IMR-90 (cell line): ENCODE measurements at regions not wholly inside any gene's neighbourhood (a gene's known extent, or its start where the extent isn't known, plus 50 kb on each side); places are given as distances from the start of the nearest gene placed in this dataset.

Experiments
- ATAC-seq: fragments of 200-7000 bp; cut with Tn5 transposase; 2 replicates; pipeline ENCODE4 v1.9.1; 2020; ENCODE audit warnings: low read depth, mild to moderate bottlenecking, moderate library complexity
- BruUV-seq: library from RNA; stranded (reverse); fragments of 400-500 nt; replicated peaks from 2 replicates; lab custom pipeline; 2021; lab: Mats Ljungman, UMichigan
- CTCF ChIA-PET: fragments of 300-600 bp; formaldehyde crosslinking; extraction: SDS; loops from one replicate; lab custom pipeline; 2021; ENCODE audit warnings: antibody characterized with exemption; lab: Yijun Ruan, JAX
- POLR2A ChIA-PET: fragments of 300-600 bp; sonication (Branson Sonifier 250); formaldehyde crosslinking; loops from one replicate; lab custom pipeline; 2022; ENCODE audit warnings: antibody characterized with exemption; ENCODE audit not compliant: unreplicated experiment; lab: Charles Lee
- DNase-seq: peaks from one replicate; pipeline ENCODE4 v3.0.0; 2013
- H2AFZ ChIP-seq: replicated peaks from 2 replicates; pipeline ENCODE3; 2013; ENCODE audit warnings: low read length, mild to moderate bottlenecking; ENCODE audit not compliant: poor library complexity
- H2AK5ac ChIP-seq: 2 replicates; pipeline ENCODE4 v1.6.1; 2013; ENCODE audit warnings: low read depth, low read length, inconsistent platforms
- H2AK9ac ChIP-seq: replicated peaks from 2 replicates; pipeline ENCODE3; 2013; ENCODE audit warnings: mild to moderate bottlenecking, low read depth, low read length, moderate library complexity; ENCODE audit not compliant: poor library complexity
- H2BK120ac ChIP-seq: 2 replicates; pipeline ENCODE4 v1.6.1; 2013; ENCODE audit warnings: low read depth, low read length, inconsistent platforms
- H2BK15ac ChIP-seq: 3 replicates; pipeline ENCODE4 v1.6.1; 2013; ENCODE audit warnings: low read depth, low read length, inconsistent platforms
- H2BK20ac ChIP-seq: 2 replicates; pipeline ENCODE4 v1.6.1; 2013; ENCODE audit warnings: low read depth, mild to moderate bottlenecking, inconsistent platforms, low read length, moderate library complexity
- H2BK5ac ChIP-seq: 2 replicates; pipeline ENCODE4 v1.6.1; 2013; ENCODE audit warnings: mild to moderate bottlenecking, low read depth, low read length, inconsistent platforms; ENCODE audit not compliant: poor library complexity, severe bottlenecking
- H3K14ac ChIP-seq: replicated peaks from 2 replicates; pipeline ENCODE4 v1.6.1; 2013; ENCODE audit warnings: low read depth, low read length, inconsistent platforms
- H3K18ac ChIP-seq: 2 replicates; pipeline ENCODE4 v1.6.1; 2013; ENCODE audit warnings: low read depth, low read length, control low read depth
- H3K23ac ChIP-seq: 2 replicates; pipeline ENCODE4 v1.6.1; 2013; ENCODE audit warnings: low read depth, low read length, inconsistent platforms
- H3K27ac ChIP-seq: 2 replicates; pipeline ENCODE4 v1.5.1; 2013; ENCODE audit warnings: mild to moderate bottlenecking, control low read depth, low read length; ENCODE audit not compliant: insufficient read depth
- H3K27me3 ChIP-seq: 2 replicates; pipeline ENCODE4 v1.6.1; 2013; ENCODE audit warnings: low read length; ENCODE audit not compliant: control insufficient read depth, insufficient read depth
- H3K36me3 ChIP-seq: 2 replicates; pipeline ENCODE4 v1.6.1; 2013; ENCODE audit warnings: low read length, mixed read lengths; ENCODE audit not compliant: control insufficient read depth, insufficient read depth
- H3K4ac ChIP-seq: 2 replicates; pipeline ENCODE4 v1.6.1; 2013; ENCODE audit warnings: low read depth, low read length, inconsistent platforms
- H3K4me1 ChIP-seq: 2 replicates; pipeline ENCODE4 v1.6.1; 2013; ENCODE audit warnings: low read length, mixed read lengths; ENCODE audit not compliant: control insufficient read depth, insufficient read depth
- H3K4me2 ChIP-seq: 2 replicates; pipeline ENCODE4 v1.6.1; 2013; ENCODE audit warnings: low read depth, mild to moderate bottlenecking, control low read depth, low read length, moderate library complexity
- H3K4me3 ChIP-seq: 2 replicates; pipeline ENCODE4 v1.5.1; 2013; ENCODE audit warnings: low read depth, mild to moderate bottlenecking, control low read depth, low read length, moderate library complexity; ENCODE audit not compliant: insufficient read depth
- H3K56ac ChIP-seq: 2 replicates; pipeline ENCODE4 v1.6.1; 2013; ENCODE audit warnings: low read length, inconsistent platforms; ENCODE audit not compliant: insufficient read depth; ENCODE audit errors: extremely low read depth
- H3K79me1 ChIP-seq, 2 experiments: 2 replicates each; pipeline ENCODE4 v1.6.1; 2013; ENCODE audit warnings: low read length in 2 of 2, inconsistent platforms in 1 of 2, low read depth in 1 of 2
- H3K9ac ChIP-seq: 2 replicates; pipeline ENCODE4 v1.6.1; 2013; ENCODE audit warnings: low read depth, low read length, control low read depth
- H3K9me1 ChIP-seq: 2 replicates; pipeline ENCODE4 v1.6.1; 2013; ENCODE audit warnings: low read length, inconsistent platforms; ENCODE audit not compliant: insufficient read depth
- H3K9me3 ChIP-seq: 2 replicates; pipeline ENCODE4 v1.6.1; 2013; ENCODE audit warnings: low read length; ENCODE audit not compliant: control insufficient read depth, insufficient read depth
- H4K20me1 ChIP-seq: 2 replicates; pipeline ENCODE4 v1.6.1; 2013; ENCODE audit warnings: low read length, inconsistent platforms; ENCODE audit not compliant: insufficient read depth
- H4K5ac ChIP-seq: 2 replicates; pipeline ENCODE4 v1.6.1; 2013; ENCODE audit warnings: mild to moderate bottlenecking, low read depth, low read length, control low read depth
- H4K8ac ChIP-seq, 2 experiments: 2 replicates each; pipeline ENCODE4 v1.6.1; 2013; ENCODE audit warnings: low read depth in 2 of 2, low read length in 2 of 2, control low read depth in 1 of 2, inconsistent platforms in 1 of 2
- H4K91ac ChIP-seq: 2 replicates; pipeline ENCODE4 v1.6.1; 2013; ENCODE audit warnings: low read depth, low read length, inconsistent platforms; ENCODE audit not compliant: insufficient read depth
- BHLHE40 ChIP-seq: fragments of 150-350 bp; IDR thresholded peaks from 2 replicates; pipeline ENCODE4 v1.6.1; 2016; ENCODE audit warnings: mild to moderate bottlenecking, low read depth, low read length
- CEBPB ChIP-seq: IDR thresholded peaks from 2 replicates; pipeline ENCODE4 v1.6.1; 2012; ENCODE audit warnings: low read depth, low read length, improper control_type of control experiment
- CHD1 ChIP-seq: IDR thresholded peaks from 2 replicates; pipeline ENCODE4 v1.6.1; 2012; ENCODE audit warnings: low read depth, low read length, improper control_type of control experiment
- FOS ChIP-seq: fragments of 150-350 bp; IDR thresholded peaks from 2 replicates; pipeline ENCODE4 v1.6.1; 2016; ENCODE audit warnings: low read depth, low read length
- MAFK ChIP-seq: IDR thresholded peaks from 2 replicates; pipeline ENCODE4 v1.6.1; 2012; ENCODE audit warnings: low read depth, low read length, improper control_type of control experiment
- MAZ ChIP-seq: IDR thresholded peaks from 2 replicates; pipeline ENCODE4 v1.6.1; 2012; ENCODE audit warnings: low read depth, mild to moderate bottlenecking, low read length, improper control_type of control experiment, moderate library complexity, borderline replicate concordance
- MXI1 ChIP-seq: IDR thresholded peaks from 2 replicates; pipeline ENCODE4 v1.6.1; 2012; ENCODE audit warnings: low read depth, mild to moderate bottlenecking, low read length, moderate library complexity, borderline replicate concordance
- NFE2L2 ChIP-seq: fragments of 150-350 bp; IDR thresholded peaks from 2 replicates; pipeline ENCODE4 v1.6.1; 2016; ENCODE audit warnings: low read depth, mild to moderate bottlenecking, low read length
- POLR2A ChIP-seq: IDR thresholded peaks from 2 replicates; pipeline ENCODE4 v1.6.1; 2012; ENCODE audit warnings: mild to moderate bottlenecking, low read depth, low read length
- RAD21 ChIP-seq: IDR thresholded peaks from 2 replicates; pipeline ENCODE4 v1.6.1; 2012; ENCODE audit warnings: low read length, improper control_type of control experiment
- RCOR1 ChIP-seq: IDR thresholded peaks from 2 replicates; pipeline ENCODE4 v1.6.1; 2012; ENCODE audit warnings: mild to moderate bottlenecking, low read length, improper control_type of control experiment; ENCODE audit not compliant: insufficient replicate concordance
- RFX5 ChIP-seq: IDR thresholded peaks from 2 replicates; pipeline ENCODE4 v1.8.0; 2012; ENCODE audit warnings: low read depth, mild to moderate bottlenecking, low read length, moderate library complexity
- SMC3 ChIP-seq: fragments of 150-350 bp; IDR thresholded peaks from 2 replicates; pipeline ENCODE4 v1.6.1; 2016; ENCODE audit warnings: low read depth, mild to moderate bottlenecking, antibody characterized with exemption, low read length, moderate library complexity
- WGBS, 2 experiments: methylation state at CpG; one replicate each; pipeline versions ENCODE4 v1.1.5 to v1.1.7; 2013; ENCODE audit warnings: missing lambda C conversion rate in 2 of 2; ENCODE audit not compliant: insufficient read length in 1 of 2; ENCODE audit errors: extremely low coverage in 2 of 2; 5-methylcytosine and 5-hydroxymethylcytosine counted together
- dilution Hi-C: fragments of 300-500 bp; cut with HindIII; formaldehyde crosslinking; loops from one replicate; pipeline ENCODE4 v1.14.3; 2018; ENCODE audit warnings: low sequenced_read_pairs; ENCODE audit not compliant: unreplicated experiment
- in situ Hi-C: fragments of 300-500 bp; cut with MboI; formaldehyde crosslinking; loops from 3 replicates; pipeline ENCODE4 v1.14.3; 2019; ENCODE audit warnings: low sequenced_read_pairs, inconsistent platforms, mixed read lengths
- intact Hi-C: fragments of 100-400 bp; cut with micrococcal nuclease; formaldehyde crosslinking; loops from 2 replicates; pipeline ENCODE4 v1.10.0; 2022
- TF ChIP-seq, protein P1 (sequence below): conservative IDR thresholded peaks from 2 replicates; pipeline ENCODE4 v1.5.1; 2012; ENCODE audit warnings: mild to moderate bottlenecking, low read depth, low read length, improper control_type of control experiment
- TF ChIP-seq, protein P2 (sequence below): fragments of 150-350 bp; IDR thresholded peaks from 2 replicates; pipeline ENCODE4 v1.6.1; 2017; ENCODE audit warnings: mild to moderate bottlenecking, antibody characterized with exemption, low read length, low read depth
- TF ChIP-seq, protein P3 (sequence below): fragments of 150-350 bp; IDR thresholded peaks from 2 replicates; pipeline ENCODE4 v1.6.1; 2016; ENCODE audit warnings: low read depth, mild to moderate bottlenecking, low read length, moderate library complexity, borderline replicate concordance

DNA sequence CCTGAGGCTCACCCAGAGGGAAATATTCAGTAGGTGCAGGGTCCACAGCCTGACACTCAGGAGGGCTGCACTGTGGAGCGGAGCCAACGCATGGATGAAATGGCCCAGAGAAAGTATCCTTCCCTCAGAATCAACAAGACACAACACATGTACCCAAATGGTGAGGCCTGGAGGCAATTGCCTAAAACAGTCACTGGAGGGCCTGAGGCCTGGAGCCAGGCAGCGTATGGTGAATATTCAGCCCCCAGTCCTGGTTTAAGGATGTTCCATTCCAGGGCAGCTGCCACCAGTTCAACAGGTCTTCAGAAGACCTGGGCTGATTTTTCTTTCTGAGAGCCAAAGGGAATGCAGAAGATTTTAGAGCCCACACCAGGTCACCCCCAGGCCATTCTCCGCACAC is 264.8 kb downstream of the INSC start:
- no peak overlapping the region for H3K56ac ChIP-seq
- in situ Hi-C loops (no loop called here), intact Hi-C loops (no loop called here), dilution Hi-C loops (no loop called here)
- H4K20me1 ChIP-seq = no peaks in the 10 kb centered on the region
- H2AFZ ChIP-seq = no peak overlapping the region
- no peaks in the 10 kb centered on the region for H3K27me3 ChIP-seq
- TF ChIP-seq MAZ (no peak), CEBPB (no peak), RAD21 (no peak), CHD1 (no peak), MAFK (no peak), RCOR1 (no peak), NFE2L2 (no peak), RFX5 (no peak), FOS (no peak), BHLHE40 (no peak), SMC3 (no peak), MXI1 (no peak), POLR2A (no peak)
- TF ChIP-seq, protein P1, sequence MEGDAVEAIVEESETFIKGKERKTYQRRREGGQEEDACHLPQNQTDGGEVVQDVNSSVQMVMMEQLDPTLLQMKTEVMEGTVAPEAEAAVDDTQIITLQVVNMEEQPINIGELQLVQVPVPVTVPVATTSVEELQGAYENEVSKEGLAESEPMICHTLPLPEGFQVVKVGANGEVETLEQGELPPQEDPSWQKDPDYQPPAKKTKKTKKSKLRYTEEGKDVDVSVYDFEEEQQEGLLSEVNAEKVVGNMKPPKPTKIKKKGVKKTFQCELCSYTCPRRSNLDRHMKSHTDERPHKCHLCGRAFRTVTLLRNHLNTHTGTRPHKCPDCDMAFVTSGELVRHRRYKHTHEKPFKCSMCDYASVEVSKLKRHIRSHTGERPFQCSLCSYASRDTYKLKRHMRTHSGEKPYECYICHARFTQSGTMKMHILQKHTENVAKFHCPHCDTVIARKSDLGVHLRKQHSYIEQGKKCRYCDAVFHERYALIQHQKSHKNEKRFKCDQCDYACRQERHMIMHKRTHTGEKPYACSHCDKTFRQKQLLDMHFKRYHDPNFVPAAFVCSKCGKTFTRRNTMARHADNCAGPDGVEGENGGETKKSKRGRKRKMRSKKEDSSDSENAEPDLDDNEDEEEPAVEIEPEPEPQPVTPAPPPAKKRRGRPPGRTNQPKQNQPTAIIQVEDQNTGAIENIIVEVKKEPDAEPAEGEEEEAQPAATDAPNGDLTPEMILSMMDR = no peak
- TF ChIP-seq, protein P2, sequence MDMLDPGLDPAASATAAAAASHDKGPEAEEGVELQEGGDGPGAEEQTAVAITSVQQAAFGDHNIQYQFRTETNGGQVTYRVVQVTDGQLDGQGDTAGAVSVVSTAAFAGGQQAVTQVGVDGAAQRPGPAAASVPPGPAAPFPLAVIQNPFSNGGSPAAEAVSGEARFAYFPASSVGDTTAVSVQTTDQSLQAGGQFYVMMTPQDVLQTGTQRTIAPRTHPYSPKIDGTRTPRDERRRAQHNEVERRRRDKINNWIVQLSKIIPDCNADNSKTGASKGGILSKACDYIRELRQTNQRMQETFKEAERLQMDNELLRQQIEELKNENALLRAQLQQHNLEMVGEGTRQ = no peak
- TF ChIP-seq, protein P3, sequence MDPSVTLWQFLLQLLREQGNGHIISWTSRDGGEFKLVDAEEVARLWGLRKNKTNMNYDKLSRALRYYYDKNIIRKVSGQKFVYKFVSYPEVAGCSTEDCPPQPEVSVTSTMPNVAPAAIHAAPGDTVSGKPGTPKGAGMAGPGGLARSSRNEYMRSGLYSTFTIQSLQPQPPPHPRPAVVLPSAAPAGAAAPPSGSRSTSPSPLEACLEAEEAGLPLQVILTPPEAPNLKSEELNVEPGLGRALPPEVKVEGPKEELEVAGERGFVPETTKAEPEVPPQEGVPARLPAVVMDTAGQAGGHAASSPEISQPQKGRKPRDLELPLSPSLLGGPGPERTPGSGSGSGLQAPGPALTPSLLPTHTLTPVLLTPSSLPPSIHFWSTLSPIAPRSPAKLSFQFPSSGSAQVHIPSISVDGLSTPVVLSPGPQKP = no peak
- H3K9me3 ChIP-seq = no peaks in the 10 kb centered on the region; the same call in 1 of the 2 replicates
- H3K36me3 ChIP-seq = no peaks in the 10 kb centered on the region
- H3K9ac ChIP-seq = no peak overlapping the region
- no peak overlapping the region for H3K23ac ChIP-seq
- H2BK120ac ChIP-seq = no peak overlapping the region
- no peak overlapping the region for H2AK5ac ChIP-seq
- DNase-seq (no peak), ATAC-seq (no peak)
- H3K18ac ChIP-seq = no peak overlapping the region
- no peak overlapping the region for H2BK15ac ChIP-seq
- no TSS peak for BruUV-seq
- ChIA-PET POLR2A (no interaction called here), CTCF (no interaction called here)
- H2AK9ac ChIP-seq = no peak overlapping the region
- H2BK5ac ChIP-seq = no peak overlapping the region
- H4K8ac ChIP-seq = no peak overlapping the region
- H4K5ac ChIP-seq = no peak overlapping the region
- no peak overlapping the region for H3K4me3 ChIP-seq
- H4K91ac ChIP-seq = no peak overlapping the region
- no peak overlapping the region for H3K4me2 ChIP-seq
- no peak overlapping the region for H3K4ac ChIP-seq
- H3K27ac ChIP-seq = no peak overlapping the region
- H3K9me1 ChIP-seq = no peaks in the 10 kb centered on the region
- WGBS, 2 experiments = 80% methylated on average over 1 of the region's 4 CpGs; no CpG with 5 or more reads in 1 of the 2 experiments
- H2BK20ac ChIP-seq = no peak overlapping the region
- H3K14ac ChIP-seq = no peak overlapping the region
- no peaks in the 10 kb centered on the region for H3K4me1 ChIP-seq
- H3K79me1 ChIP-seq = no peaks in the 10 kb centered on the region
